SU-DHL-6 (cell line): ENCODE measurements at regions not wholly inside any gene's neighbourhood (a gene's known extent, or its start where the extent isn't known, plus 50 kb on each side); places are given as distances from the start of the nearest gene placed in this dataset.

ENCODE experiments used
- H2AFZ ChIP-seq: fragments of 200-600 bp; sonication (generic); 2 replicates; pipeline ENCODE4 v1.6.1; 2014; ENCODE audit warnings: low read depth, mild to moderate bottlenecking, moderate library complexity, mixed read lengths, antibody characterized with exemption, low read length; ENCODE audit not compliant: severe bottlenecking
- H3F3A ChIP-seq: fragments of 200-600 bp; shearing (Covaris generic); 2 replicates; pipeline ENCODE4 v1.6.0; 2016; ENCODE audit warnings: antibody characterized with exemption, mild to moderate bottlenecking; ENCODE audit not compliant: insufficient read depth
- H3K27ac ChIP-seq: fragments of 200-600 bp; sonication (generic); 2 replicates; pipeline ENCODE4 v1.5.1; 2016; ENCODE audit warnings: low read depth, mild to moderate bottlenecking, low read length, moderate library complexity, mixed read lengths
- H3K27me3 ChIP-seq: fragments of 200-600 bp; sonication (generic), shearing (Covaris generic); 2 replicates; pipeline ENCODE4 v1.6.0; 2014; ENCODE audit warnings: mild to moderate bottlenecking, low read length
- H3K36me3 ChIP-seq: fragments of 200-600 bp; sonication (generic); 2 replicates; pipeline ENCODE4 v1.6.1; 2014; ENCODE audit warnings: mild to moderate bottlenecking, low read length, mixed read lengths
- H3K4me2 ChIP-seq: fragments of 300-600, 200-600 bp; shearing (Covaris generic), sonication (generic); 2 replicates; pipeline ENCODE4 v1.6.0; 2014; ENCODE audit warnings: low read length, low read depth, mild to moderate bottlenecking; ENCODE audit not compliant: poor library complexity, severe bottlenecking
- H3K4me3 ChIP-seq: fragments of 200-600 bp; sonication (generic); 2 replicates; pipeline ENCODE4 v1.5.1; 2014; ENCODE audit warnings: antibody characterized with exemption, low read length, mild to moderate bottlenecking, mixed read lengths; ENCODE audit not compliant: insufficient read depth, poor library complexity, severe bottlenecking
- H3K79me2 ChIP-seq: fragments of 200-600 bp; sonication (generic); 2 replicates; pipeline ENCODE4 v1.6.1; 2014; ENCODE audit warnings: mild to moderate bottlenecking, low read length, moderate library complexity; ENCODE audit not compliant: insufficient read depth
- H3K9ac ChIP-seq: fragments of 200-600 bp; sonication (generic); 2 replicates; pipeline ENCODE4 v1.7.0; 2014; ENCODE audit warnings: mild to moderate bottlenecking, low read length
- H3K9me2 ChIP-seq: fragments of 200-600 bp; sonication (generic); replicated peaks from 2 replicates; pipeline ENCODE4 v1.6.1; 2014; ENCODE audit warnings: low read length; ENCODE audit not compliant: insufficient read depth
- H3K9me3 ChIP-seq: fragments of 200-600 bp; sonication (generic); 2 replicates; pipeline ENCODE4 v1.6.1; 2014; ENCODE audit warnings: low read length, mixed read lengths; ENCODE audit not compliant: insufficient read depth
- H4K20me1 ChIP-seq: fragments of 200-600 bp; sonication (generic); 2 replicates; pipeline ENCODE4 v1.6.1; 2014; ENCODE audit warnings: low read depth, mild to moderate bottlenecking, antibody characterized with exemption, low read length, moderate library complexity, mixed read lengths
- CTCF ChIP-seq: fragments of 200-600 bp; sonication (generic); IDR thresholded peaks from one replicate; pipeline ENCODE4 v1.5.1; 2017; ENCODE audit warnings: antibody characterized with exemption, mild to moderate bottlenecking, low read length, moderate library complexity; ENCODE audit not compliant: insufficient read depth, poor library complexity, severe bottlenecking
- EZH2phosphoT487 ChIP-seq: fragments of 200-600 bp; sonication (generic), shearing (Covaris generic); conservative IDR thresholded peaks from 2 replicates; pipeline ENCODE4 v1.6.1; 2018; ENCODE audit warnings: mild to moderate bottlenecking, antibody characterized with exemption, low read length, moderate library complexity, mixed read lengths

GRCh38 chr7:110412614-110413013 lies 678.3 kb upstream of the LRRN3 start:
- Histone ChIP-seq H3K27me3 (no peaks in the 10 kb centered on the region), H3K4me3 (no peak overlapping the region), H3K9me2 (no peaks in the 10 kb centered on the region), H2AFZ (no peak overlapping the region), H3K9me3 (no peaks in the 10 kb centered on the region), H3K79me2 (no peaks in the 10 kb centered on the region), H3K4me2 (no peak overlapping the region), H3K36me3 (no peaks in the 10 kb centered on the region), H3K9ac (no peak overlapping the region), H4K20me1 (no peaks in the 10 kb centered on the region), H3K27ac (no peak overlapping the region), H3F3A (no peaks in the 10 kb centered on the region)
- TF ChIP-seq CTCF (no peak), EZH2phosphoT487 (no peak)

GRCh38 chr7:110413038-110413437 lies 677.9 kb upstream of the LRRN3 start:
- TF ChIP-seq CTCF = no peak
- H3K9ac ChIP-seq = no peak overlapping the region

DNA sequence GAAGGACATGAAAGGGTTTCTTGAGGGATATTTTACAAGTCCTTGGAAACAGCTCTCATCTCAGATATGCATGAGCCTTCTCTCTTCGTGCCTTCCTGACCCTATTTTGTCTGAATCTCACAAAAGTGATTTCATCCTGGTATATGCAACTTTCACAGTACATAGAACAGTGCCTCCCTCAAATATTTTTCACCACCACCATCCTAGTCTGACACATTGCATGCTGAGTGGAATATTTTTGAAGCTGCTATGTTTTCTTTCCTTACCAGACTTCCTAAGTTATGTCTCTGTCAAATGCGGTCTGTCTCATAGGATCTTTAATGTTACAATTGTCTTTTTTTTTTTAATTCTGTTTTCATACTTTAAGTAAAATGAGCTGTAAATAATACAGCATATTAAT lies 673.3 kb upstream of the LRRN3 start:
- Histone ChIP-seq H2AFZ (no peak overlapping the region), H3K9me3 (no peaks in the 10 kb centered on the region), H3K79me2 (no peaks in the 10 kb centered on the region), H3F3A (no peaks in the 10 kb centered on the region), H3K9me2 (no peaks in the 10 kb centered on the region), H3K36me3 (no peaks in the 10 kb centered on the region), H3K4me3 (no peak overlapping the region), H3K9ac (no peak overlapping the region), H3K4me2 (no peak overlapping the region), H4K20me1 (no peaks in the 10 kb centered on the region), H3K27me3 (no peaks in the 10 kb centered on the region), H3K27ac (no peak overlapping the region)
- TF ChIP-seq CTCF (no peak), EZH2phosphoT487 (no peak)

More at GRCh38 chr7:110413038-110413437, 677.9 kb upstream of the LRRN3 start:
- no peaks in the 10 kb centered on the region for H4K20me1 ChIP-seq
- H3F3A ChIP-seq = no peaks in the 10 kb centered on the region
- no peak overlapping the region for H3K4me3 ChIP-seq
- H3K27me3 ChIP-seq = no peaks in the 10 kb centered on the region
- no peak overlapping the region for H3K27ac ChIP-seq
- H2AFZ ChIP-seq = no peak overlapping the region
- H3K36me3 ChIP-seq = no peaks in the 10 kb centered on the region
- no peaks in the 10 kb centered on the region for H3K79me2 ChIP-seq
- no peaks in the 10 kb centered on the region for H3K9me3 ChIP-seq
- no peaks in the 10 kb centered on the region for H3K9me2 ChIP-seq
- no peak overlapping the region for H3K4me2 ChIP-seq
